Astrocyte of the cerebellum (primary cell): ENCODE measurements at regions not wholly inside any gene's neighbourhood (a gene's known extent, or its start where the extent isn't known, plus 50 kb on each side); places are given as distances from the start of the nearest gene placed in this dataset.
A peak's percentile ranks its signal among the peaks of the same experiment; 100 is the strongest.
"Not testable (repeated sequence)": the region's sequence is repeated elsewhere in the genome, so short reads cannot be mapped to it uniquely, and the experiment has no call there.

Experiments
- DNase-seq: peaks from one replicate; pipeline ENCODE4 v3.0.0-alpha.2; 2011; ENCODE audit warnings: low read depth
- H3K4me3 ChIP-seq: 2 replicates; pipeline ENCODE4 v1.5.1; 2011; ENCODE audit warnings: mild to moderate bottlenecking, low read depth, low read length, moderate library complexity
- in situ Hi-C: cut with HindIII; loops from 2 replicates; pipeline ENCODE4 v1.10.0; 2017; ENCODE audit warnings: low sequenced_read_pairs
- TF ChIP-seq, protein P1 (sequence below): IDR thresholded peaks from 2 replicates; pipeline ENCODE4 v1.5.1; 2012; ENCODE audit warnings: low read length, low read depth, moderate library complexity, mild to moderate bottlenecking; ENCODE audit errors: missing control alignments

DNA sequence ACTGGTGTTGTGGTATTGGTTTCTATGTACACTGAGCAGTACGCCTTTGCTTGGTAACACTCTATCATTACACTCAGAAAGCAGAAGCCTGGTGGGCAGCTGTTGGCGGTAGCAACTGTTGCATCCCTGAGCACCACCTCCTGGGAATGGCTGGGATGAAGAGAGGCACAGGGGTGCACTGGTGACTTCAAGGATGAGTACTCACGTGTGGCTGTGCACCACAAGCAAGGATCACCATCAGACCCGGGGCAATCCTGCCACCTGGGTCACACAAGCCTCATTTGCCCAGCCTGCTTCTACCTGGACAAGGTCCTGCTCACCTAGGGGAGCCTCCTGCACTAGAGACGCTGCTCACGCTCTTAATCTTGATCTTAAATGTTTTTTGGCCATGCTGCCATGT lies 336.4 kb downstream of the SI start:
- in situ Hi-C loops, result no loop called here
- TF ChIP-seq, protein P1, sequence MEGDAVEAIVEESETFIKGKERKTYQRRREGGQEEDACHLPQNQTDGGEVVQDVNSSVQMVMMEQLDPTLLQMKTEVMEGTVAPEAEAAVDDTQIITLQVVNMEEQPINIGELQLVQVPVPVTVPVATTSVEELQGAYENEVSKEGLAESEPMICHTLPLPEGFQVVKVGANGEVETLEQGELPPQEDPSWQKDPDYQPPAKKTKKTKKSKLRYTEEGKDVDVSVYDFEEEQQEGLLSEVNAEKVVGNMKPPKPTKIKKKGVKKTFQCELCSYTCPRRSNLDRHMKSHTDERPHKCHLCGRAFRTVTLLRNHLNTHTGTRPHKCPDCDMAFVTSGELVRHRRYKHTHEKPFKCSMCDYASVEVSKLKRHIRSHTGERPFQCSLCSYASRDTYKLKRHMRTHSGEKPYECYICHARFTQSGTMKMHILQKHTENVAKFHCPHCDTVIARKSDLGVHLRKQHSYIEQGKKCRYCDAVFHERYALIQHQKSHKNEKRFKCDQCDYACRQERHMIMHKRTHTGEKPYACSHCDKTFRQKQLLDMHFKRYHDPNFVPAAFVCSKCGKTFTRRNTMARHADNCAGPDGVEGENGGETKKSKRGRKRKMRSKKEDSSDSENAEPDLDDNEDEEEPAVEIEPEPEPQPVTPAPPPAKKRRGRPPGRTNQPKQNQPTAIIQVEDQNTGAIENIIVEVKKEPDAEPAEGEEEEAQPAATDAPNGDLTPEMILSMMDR, result no peak
- no peak overlapping the region for H3K4me3 ChIP-seq

DNA sequence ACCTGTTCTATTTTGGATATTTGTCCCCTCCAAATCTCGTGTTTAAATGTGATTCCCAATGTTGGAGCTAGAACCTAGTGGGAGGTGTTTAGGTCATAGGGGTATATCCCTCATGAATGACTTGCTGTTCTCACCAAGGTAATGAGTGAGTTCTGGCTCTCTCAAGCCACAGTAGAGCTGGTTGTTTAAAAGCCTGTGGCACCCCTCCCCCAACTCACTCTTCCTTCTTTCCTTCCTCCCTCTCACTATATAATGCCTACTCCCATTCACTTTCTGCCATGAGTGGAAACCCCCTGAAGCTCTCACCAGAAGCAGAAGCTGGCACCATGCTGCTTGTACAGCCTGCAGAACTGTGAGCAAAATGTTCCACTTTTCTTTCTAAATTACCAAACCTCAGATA lies 341.1 kb downstream of the SI start:
- in situ Hi-C loops, result no loop called here
- TF ChIP-seq, protein P1, result no peak
- DNase-seq, result no peak
- H3K4me3 ChIP-seq, result no peak overlapping the region

More for the DNA sequence above, 336.4 kb downstream of the SI start:
- no peak for DNase-seq

DNA sequence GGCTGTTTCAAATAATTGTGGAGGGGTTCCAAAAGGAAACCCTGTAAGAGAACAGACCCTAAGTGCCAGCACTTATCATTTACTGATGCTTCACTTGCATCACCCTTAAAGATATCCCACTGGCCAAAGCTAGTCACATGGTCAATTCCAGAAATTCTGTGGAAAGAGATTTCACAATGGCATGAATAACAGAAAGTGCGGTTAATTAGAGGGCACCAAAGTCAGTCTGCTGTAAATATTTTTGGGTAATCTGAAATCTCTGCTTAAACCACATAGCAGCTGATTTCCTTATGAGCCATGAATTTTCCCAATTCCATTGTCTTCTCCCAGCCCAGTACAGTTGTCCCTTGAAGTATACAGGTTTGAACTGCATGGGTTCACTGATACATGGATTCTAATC lies 346.1 kb downstream of the SI start:
- no peak for DNase-seq
- H3K4me3 ChIP-seq, result no peak overlapping the region
- in situ Hi-C loops, result no loop called here
- TF ChIP-seq, protein P1, result no peak

DNA sequence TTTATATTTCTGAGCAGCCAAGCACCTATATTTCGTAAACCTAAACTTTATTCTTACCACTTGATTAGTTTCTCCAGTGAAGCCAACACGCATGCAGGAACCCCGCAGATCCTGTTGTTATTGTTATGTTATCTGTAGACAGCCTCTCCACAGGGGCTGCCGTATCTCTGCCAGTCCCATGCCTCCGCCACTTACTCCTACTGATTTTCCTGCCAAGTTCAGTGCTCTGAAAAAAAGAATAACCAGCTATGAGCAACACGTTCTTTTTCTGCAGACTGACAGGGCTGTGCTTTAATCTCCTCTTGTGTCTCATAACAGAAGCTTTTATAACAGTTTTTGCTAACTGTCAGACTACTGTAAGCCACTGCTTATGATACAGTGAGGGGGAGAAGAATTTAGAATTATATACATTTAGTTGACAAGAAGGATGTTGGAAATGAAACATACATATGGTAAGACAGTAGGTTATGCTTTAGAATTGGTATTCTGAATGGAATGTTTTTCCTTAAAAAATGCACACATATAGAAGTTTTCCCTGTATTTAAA lies 347.4 kb downstream of the SI start:
- H3K4me3 ChIP-seq, result no peak overlapping the region
- TF ChIP-seq, protein P1, result no peak
- peak; percentile 29 for DNase-seq
- in situ Hi-C loops, result no loop called here

DNA sequence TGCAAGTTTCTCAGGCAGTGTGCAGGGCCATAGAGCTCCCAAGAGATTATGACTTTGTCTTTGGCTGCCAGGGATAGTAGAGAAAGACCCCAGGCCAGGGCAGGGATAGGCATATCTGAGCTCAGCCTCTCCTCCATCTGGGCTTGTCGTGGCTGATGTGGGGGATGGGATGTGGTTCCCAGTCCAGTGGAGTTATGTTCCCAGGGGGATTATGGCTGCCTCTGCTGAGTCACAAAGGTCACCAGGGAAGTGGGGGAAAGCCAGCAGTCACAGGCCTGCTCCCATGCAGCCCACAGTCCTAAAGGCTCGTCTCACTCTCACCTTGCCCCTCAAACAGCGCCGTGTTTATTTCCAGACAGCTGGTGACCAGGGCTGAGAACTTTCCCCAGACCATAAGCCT lies 354.9 kb downstream of the SI start:
- no peak overlapping the region for H3K4me3 ChIP-seq
- DNase-seq, result no peak
- TF ChIP-seq, protein P1, result no peak
- in situ Hi-C loops, result no loop called here

DNA sequence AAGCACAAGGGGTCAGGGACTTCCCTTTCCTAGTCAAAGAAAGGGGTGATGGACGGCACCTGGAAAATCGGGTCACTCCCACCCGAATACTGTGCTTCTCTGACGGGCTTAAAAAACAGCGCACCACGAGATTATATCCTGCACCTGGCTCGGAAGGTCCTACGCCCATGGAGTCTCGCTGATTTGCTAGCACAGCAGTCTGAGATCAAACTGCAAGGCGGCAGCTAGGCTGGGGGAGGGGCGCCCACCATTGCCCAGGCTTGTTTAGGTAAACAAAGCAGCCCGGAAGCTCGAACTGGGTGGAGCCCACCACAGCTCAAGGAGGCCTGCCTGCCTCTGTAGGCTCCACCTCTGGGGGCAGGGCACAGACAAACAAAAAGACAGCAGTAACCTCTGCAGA lies 375.5 kb downstream of the SI start:
- H3K4me3 ChIP-seq, DNase-seq, in situ Hi-C loops: not testable (repeated sequence)

DNA sequence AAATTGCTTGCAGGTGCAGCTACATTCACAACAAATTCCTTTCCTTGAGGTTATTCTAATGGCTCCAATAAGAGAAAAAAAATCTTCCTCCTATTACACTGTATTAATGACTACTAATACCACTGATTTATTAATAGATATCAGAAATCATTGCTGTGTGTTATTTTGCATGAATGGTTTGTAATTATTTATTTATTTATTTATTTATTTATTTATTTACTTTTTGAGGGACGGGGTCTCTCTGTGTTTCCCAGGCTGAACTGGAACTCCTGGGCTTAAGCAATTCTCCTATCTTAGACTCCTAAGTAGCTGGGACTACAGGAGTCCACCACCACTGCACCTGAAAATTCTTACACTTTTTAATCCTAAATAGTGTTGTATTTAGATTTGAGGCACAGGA lies 390.4 kb downstream of the SI start:
- DNase-seq, result no peak
- no peak overlapping the region for H3K4me3 ChIP-seq
- TF ChIP-seq, protein P1, result no peak
- in situ Hi-C loops, result no loop called here
